ENCODE measurements at regions not wholly inside any gene's neighbourhood (a gene's known extent, or its start where the extent isn't known, plus 50 kb on each side); places are given as distances from the start of the nearest gene placed in this dataset.
"Not testable (repeated sequence)": the region's sequence is repeated elsewhere in the genome, so short reads cannot be mapped to it uniquely, and the experiment has no call there.

DNA sequence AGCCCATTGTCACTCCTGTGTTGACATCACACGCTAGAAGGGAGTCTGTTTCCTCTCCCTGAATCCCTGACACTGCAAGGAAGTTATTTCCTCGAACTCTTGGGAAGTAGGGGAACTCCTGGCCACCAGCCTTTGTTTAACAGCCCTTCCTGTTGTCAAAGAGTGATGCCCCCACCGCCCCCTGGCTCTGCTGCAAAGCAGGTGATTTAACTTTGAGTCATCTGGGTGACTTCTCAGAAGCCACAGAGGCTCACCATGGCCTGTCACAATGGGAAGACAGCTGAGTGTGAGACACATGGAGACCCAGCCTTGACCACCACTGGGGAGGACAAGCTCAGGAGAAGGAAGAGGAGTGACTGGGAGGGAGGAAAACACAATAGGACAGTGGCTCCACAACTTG, 182.8 kb downstream of the PSMG1 start:
- DNase-seq (ENCODE audit: low spot score): no peak

DNA sequence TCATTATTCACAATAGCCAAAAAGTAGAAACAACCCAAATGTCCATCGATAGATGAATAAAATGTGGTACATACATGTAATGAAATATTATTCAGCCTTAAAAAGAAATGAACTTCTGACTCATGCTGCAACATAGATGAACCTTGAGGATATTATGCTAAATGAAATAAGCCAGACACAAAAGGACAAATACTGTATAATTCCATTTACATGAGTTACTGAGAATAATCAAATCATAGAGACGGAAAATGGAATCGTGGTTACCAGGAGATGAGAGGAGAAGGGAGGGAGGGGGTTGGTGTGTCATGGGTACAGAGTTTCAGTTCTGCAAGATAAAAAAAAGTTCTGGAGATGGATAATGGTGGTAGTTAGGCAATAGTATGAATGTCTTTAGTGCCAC, 184.1 kb downstream of the PSMG1 start:
- DNase-seq (ENCODE audit: low spot score): no peak

DNA sequence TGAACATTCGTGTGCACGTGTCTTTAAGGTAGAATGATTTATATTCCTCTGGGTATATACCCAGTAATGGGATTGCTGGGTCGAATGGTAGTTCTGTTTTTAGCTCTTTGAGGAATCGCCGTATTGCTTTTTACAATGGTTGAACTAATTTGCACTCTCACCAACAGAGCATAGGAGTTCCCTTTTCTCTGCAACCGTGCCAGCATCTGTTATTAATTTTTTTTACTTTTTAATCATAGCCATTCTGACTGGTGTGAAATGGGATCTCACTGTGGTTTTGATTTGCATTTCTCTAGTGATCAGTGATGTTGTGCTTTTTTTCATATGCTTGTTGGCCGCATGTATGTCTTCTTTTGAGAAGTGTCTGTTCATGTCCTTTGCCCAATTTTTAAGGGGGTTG, 185.0 kb downstream of the PSMG1 start:
- not testable (repeated sequence) for DNase-seq (ENCODE audit: low spot score)

DNA sequence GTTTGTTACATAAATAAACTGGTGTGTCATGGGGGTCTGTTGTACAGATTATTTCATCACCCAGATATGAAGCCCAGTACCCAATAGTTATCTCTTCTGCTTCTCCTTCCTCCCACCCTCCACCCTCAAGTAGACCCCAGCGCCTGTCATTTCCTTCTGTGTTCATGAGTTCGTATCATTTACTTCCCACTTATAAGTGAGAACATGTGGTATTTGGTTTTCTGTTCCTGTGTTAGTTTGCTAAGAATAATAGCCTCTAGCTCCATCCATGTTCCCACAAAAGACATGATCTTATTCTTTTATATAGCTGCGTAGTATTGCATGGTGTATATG, 185.4 kb downstream of the PSMG1 start:
- DNase-seq (ENCODE audit: low spot score): not testable (repeated sequence)

DNA sequence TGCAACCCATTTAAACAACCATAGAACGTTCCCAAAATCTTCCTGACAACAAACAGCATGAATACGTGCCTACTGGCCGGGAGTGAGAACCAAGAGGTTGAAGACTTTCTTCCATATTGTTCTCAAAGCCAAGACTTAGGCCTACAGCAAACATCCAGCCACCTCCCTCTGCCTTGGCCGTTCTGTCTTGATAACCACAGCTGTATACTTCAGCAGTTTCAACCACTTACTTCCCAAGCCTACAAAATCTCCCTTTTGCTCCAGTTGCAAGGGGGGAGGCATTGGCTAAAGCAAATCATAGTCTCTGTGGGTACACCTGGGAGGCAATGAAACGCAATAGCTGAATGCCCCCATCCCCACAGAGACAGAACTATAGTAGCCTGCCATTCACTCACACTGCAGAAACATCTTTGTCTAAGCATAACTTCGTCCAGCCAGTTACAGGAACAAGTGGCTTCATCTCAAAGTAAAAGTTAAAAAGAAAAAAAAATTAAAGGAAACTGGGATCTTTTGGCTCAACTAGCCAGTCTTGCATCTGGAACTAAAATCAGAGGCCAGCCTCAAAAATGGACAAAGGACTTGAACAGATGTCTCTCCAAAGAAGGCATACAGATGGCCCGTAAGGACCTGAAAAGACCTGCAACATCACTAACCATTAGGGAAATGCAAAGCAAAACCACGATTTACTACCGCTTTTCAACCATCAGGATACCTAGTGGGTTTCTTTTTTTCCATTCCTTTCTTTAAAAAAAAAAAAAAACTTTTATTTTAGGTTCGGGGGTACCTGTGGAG, 186.0 kb downstream of the PSMG1 start:
- DNase-seq (ENCODE audit: low spot score): no peak

DNA sequence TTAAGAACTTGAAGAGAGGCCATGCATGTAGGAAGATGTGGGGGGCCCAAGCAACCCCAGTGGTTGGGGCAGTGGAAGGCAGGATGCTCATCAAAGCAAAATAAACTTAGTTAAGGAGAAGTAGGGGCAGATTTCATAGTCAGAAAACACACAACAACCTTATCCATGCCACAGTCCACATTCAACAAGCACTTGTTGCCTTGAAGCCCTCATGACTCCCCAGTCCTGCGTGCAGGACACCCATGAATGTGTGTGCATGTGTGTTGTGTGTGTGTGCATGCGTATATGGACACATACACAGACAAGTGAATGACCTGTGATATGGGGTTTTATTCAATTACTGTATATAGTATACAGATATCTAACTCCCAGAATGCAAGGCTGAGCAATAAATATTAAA, 186.9 kb downstream of the PSMG1 start:
- DNase-seq (ENCODE audit: low spot score): no peak

DNA sequence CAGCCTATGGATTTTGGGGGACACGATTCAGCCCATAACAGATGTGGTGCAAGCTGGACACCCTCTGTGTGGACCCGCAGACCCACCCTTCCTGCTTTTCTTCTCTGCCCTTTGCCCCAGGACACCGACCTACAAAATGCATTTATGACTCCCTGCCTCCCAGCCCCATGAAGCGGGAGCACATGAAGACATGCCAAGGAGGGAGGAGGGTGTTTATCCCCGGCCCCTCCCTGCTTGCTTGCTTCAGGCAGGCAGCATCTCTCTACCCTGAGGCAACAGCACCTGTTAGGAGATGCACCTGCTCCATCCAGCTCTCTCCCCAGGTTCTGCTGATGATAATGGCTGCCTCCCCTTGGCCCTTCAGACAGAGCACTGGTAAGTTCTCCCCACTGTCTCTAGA, 187.5 kb downstream of the PSMG1 start:
- DNase-seq (ENCODE audit: low spot score): no peak

DNA sequence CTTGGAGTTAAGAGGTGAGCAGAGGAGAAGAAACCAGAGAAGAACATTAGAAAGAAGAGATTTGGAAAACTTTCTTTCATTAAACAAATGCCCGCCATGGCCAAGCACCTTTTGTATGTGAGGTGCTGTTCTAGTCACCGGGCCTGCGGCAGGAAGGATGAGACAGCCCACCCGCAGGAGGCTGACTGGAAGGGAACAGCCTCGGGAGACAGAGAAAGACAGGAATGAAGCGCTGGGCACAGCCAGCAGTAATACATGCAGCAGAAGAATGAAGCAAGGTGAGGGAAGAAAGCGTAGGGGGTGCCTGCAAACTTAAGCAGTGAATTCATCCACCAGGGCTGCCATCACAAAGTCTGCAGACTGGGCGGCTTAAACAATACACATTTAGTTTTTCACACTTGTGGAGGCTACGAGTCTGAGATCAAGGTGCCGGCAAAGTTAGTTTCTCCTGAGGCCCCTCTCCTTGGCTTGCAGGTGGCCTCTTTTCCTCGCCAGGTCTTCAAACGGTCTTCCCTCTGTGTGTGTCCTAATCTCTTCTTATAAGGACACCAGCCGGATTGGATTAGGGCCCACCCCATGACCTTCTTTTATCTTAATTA, 188.1 kb downstream of the PSMG1 start:
- no peak for DNase-seq (ENCODE audit: low spot score)

DNA sequence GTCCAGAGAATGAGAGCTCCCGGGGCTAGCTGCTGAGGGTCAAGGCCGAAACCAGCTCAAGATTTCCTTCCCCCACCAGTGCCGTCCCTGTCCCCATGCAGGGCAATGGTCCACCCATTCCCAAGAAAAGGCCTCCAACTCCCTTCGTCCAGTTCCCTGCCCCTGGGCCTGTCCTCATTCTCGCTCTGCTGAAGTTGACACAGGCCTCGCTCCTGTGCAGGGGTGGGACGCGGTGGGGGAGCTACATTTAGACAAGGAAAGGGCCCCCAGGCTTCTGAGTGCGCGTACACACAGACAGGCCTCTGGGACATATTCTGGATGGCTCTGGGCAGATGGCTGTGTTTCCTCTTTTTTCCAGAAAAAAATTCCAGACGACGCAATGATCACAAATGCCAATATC, 188.3 kb downstream of the ETS2 start:
- DNase-seq (ENCODE audit: low spot score): no peak

DNA sequence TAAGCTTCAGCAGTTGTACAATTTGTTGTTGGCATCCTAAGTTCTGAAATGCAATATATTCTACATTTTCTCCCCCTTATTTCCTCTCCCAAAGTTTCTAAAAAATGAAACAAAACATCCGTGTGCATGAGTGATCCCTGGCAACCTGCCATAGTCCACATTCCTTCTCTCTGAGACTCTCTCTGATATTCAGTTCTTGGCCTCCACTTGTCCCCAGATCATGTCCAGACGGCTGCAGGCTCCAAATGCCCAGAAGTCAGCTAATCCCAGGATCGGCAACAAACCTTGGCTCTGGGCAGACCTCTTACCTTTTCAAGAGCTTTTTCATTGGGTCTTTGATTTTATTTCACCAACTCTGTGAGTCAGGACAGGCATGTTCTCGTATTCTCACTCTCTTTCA, 187.8 kb downstream of the ETS2 start:
- DNase-seq (ENCODE audit: low spot score): no peak

DNA sequence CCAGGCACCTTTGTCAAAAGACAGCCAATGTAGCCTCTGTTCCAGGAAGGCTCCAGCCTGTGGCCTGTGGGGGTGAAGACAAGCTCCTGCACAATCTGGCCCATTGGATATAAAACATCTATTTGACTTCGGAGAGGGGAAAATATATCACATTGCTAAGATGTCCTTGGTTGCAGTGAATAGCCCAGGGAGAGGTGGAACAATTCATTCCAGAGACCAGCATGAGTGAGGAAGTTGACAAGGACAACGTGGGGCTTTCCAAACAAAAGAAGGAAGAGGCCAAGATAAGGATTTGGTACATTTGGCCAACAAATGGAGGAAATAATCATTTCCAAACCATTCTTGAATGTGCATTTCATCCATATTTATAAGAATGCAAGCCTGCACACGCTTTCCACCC, 187.0 kb downstream of the ETS2 start:
- DNase-seq (ENCODE audit: low spot score): no peak

DNA sequence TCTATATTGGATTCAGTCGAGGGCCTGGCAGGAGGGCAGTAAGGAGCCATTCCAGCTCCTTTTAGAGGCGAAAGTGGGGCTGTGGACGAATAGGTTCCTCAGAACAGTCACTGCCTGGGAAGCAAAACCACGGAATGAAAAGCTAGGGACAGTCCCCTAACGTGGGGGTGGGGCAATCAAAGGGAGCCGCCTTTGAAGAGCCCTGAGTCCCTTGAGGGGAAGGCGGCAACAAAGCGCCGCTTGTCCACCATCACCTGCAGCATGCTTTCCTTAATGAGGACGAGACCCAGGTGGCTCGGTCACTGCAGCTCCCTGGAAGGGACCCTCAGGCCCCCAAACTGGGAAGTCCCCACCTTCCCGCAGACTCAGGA, 184.7 kb downstream of the ETS2 start:
- DNase-seq (ENCODE audit: low spot score): no peak

DNA sequence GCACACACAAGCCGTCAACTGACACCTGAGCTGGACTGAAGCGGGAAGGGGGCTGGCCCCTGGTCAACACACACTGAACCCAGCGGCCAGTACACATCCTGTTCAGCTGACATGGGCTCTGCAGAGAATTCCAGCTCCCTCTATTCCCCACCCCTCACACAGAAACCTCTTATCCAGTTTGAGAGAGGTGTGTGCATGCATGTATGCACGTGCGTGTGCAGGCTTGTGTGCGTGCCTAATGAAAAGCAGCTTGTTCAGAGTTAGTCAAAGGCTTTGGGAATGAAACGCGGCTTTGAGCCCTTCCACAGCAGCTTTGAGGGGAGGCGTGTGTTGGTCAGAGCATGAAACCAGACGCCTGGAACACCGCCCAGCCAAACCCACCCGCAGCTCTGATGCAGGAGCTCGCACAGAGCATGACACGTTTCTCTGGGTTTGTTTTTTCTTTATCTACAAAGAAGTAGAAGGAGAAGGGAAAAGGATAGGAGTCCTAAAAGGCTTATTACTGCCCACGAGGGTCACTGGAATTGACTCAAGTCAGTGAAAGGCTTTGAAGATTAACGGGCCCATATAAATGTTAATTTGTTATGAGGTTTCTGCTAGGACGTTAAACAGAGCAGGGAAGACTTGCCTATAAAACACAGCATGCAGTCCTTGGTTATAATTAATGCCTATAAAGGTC, 184.2 kb downstream of the ETS2 start:
- DNase-seq (ENCODE audit: low spot score): no peak

DNA sequence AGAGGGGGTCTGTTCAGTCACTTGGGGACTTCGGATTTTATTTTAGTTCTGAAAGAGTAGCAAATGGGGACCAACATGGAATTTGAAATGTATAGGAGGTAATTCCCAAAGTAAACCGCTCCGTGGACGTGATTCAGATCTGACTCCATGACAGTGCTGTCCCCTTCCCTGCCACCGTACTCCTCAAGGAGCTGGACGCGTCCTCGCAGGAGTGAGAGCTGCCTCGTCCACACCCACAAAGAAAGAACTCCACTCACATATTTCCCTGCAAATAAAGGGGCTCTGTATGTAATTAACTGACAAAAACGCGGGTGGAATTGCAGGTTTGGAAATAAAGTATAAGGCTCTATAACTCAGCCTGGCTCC, 183.6 kb downstream of the ETS2 start:
- no peak for DNase-seq (ENCODE audit: low spot score)

DNA sequence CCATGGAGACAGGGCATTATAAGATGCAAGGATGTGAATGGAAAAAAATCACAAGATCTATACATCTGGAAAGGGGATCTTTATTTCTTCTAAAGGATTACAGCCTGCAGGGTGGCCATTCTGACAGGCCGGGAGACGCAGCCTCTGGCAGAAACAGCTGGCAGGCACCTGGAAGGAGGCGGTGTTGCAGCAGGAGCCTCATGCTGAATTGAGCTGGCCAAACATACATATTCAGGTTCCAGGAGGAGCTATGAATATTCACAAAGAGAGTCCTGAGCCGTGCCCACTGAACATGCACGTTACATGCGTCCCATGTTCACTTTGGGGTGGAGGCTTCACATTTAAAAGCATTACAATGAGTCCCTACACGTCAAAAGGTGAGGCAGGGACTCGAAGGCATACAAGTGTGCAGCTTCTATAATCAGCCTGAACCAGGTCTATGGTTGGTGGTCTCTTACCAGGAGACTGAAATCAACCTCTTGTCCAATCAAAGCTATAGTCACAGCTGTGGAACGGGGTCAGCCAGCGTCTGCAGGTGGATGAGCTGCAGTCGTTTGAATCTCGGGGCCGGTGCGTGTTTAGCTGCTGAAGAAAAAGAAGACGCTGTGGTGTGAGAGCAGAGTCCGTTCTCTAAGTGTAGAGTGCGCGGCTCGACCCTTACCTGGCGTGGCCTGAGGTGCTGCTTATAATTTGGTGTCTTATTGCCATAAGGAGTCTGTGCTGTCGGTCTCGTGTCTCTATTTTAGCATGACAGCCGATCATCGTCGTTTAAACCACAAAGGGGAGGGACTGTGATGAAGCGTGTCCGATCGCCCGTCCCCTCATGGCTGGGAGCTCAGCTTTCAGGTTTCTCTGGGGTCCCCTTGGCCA, 183.0 kb downstream of the ETS2 start:
- no peak for DNase-seq (ENCODE audit: low spot score)

DNA sequence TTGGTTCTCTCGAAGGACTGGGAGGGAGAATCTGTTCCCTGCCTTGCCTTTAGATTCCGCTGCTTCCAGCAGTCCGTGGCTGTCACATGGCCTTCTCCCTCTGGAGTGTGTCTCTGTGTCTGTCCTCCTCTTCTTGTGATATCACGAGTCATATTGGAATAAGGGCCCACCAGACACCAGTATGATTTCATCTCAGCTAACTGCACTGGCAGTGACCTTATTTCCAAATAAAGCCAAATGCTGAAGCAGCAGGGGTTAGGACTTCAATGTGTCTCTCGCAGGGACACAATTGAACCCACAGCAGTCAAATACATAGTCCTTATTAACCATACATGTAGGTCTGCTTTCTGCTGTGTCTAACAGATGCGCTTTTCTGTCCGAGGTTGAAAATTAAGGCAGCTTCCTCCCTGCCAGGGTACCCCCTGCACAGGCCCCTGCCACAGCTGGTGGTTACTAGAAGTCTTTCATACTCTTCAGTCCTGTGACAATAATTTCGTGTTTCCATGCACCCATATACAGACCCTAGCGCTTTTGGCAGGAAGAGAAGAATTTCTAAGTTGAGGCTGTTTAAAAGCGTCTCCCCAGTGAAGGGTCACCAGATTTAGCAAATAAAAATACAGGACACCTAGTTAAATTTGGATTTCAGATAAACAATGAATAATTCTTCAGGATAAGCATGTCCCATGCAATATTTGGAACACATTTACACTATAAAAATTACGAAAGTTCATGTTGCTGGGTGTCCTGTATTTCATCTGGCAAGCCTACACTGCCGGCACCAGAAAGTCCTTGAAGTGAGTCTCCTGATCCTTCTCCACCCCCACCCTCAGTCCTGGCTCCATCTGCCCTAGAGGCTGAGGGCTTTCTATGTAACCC, 182.1 kb downstream of the ETS2 start:
- DNase-seq (ENCODE audit: low spot score): no peak

DNA sequence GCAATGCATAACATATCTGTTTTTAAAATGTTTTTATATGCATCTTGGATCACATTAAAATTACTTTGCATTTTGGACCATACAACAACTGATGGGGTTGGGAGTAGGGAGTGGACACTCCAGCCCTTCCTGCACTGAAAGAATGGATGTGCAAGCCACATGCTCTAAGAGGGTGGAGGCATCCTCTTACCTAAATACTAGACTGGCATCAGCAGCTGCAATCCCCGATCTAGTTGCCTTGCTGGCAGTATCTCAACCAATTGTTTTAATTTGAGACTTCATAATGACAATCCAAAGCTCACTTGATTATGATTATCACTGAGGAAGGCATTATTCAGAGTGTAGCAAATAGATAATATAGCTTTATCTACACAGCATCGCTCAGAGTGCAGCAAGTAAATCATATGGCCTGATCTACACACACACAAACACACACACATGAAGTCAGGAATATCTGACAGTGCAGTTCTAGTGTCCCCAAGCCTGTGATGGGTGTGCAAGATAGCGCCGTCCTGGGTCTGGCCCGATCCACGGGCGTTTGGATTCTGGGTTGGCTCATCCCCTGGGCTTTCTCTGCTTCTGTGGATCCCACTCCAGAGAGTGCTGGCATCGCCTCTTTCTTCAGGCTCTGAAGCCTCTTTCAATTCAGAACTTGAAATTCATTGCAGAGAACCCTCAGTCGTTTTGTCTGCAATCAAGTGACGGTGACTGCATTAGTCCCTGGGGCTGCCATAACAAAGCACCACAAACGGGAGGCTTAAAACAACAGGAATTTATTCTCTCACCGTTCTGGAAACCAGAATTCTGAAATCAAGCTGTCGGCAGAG, 181.3 kb downstream of the ETS2 start:
- no peak for DNase-seq (ENCODE audit: low spot score)

DNA sequence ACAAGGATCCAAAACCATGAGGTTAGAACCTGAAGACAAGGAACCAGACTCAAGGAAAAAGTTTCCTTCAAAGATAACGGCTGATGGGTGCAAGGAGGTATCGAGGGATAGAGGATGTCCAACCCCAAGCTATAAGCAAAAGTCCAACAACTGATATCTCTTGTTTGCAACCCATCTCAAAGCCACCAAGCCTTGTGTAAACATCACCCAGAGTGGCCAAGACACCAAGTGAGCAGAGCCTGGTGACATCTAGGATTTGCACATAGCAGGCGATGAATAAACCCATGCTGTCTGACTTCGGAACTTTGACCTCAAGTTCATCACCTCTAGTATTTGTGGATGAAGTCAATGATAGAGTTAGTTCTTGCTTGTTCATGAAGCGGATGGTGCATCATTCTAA, 180.7 kb downstream of the ETS2 start:
- no peak for DNase-seq (ENCODE audit: low spot score)

DNA sequence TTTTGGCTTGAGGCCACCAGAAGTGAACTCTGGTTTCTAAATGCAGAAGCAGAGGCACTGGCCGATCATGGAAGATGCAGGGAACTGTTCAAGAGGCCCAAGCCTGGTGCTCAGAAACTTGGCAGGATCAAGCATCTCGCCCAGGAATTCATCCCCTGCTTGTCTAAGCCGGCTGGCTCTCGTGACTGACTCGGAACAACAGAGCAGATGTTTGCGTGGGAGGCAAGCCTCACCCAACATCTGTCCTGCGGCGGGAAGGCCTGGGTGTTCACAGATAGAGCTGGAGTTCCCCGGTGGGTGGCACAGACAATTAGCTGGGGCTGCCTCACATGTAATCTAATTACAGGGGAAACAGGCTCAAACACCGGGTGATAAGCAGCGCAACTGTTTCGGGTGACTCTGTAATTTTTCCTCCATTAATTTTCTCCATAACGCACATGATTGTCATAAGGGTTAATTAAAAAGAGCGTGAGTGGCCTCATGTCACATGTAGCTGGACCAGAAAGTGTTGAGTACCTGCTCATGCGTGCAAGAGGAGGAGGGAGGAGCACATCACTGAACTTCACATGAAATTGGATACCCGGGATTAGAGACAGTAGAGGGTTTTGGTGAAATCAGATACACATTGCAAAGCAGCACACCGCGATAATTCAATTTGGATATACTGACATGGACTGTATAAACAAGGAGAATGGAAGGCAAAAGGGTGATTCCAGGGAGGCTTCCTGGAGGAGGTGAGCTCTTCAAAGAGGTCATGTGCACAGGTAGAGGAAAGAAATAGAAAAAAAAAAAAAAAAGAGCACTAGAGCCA, 180.0 kb downstream of the ETS2 start:
- DNase-seq (ENCODE audit: low spot score): no peak

DNA sequence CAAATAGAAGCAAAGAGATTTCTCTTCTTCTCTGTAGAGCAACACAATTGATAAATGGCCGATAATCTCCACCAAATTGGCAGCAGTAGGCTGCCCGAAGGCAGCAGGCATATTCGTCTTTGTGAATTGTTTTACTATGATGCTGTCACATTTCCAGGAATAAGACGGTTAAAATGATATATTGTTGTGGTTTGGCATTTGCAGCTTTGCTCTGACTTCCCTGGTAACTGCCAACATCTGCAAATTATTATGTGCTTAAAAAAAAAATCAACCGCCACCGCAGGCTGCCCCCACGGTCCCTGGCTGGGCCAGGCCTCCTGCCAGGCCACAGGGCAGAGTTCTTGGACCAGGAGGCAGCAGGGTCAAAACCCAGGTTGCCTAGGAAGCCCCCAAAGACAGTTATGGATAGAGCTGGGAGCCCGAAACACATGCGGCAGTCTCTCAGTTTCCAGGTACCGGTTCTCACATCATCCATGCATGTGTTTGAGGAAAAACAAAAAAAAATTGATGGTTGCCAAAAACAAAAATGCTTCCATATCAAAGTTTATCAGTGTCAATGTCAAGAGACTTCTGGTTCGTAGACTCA, 179.3 kb downstream of the ETS2 start:
- no peak for DNase-seq (ENCODE audit: low spot score)

Data from HuH-7 (cell line).